H9 (cell line): ENCODE measurements at regions not wholly inside any gene's neighbourhood (a gene's known extent, or its start where the extent isn't known, plus 50 kb on each side); places are given as distances from the start of the nearest gene placed in this dataset.
"Not testable (repeated sequence)": the region's sequence is repeated elsewhere in the genome, so short reads cannot be mapped to it uniquely, and the experiment has no call there.

ENCODE experiments used
- DNase-seq: peaks from one replicate; pipeline ENCODE4 v3.0.0-alpha.2; 2017
- H2AFZ ChIP-seq: one replicate; pipeline ENCODE4 v1.6.1; 2013; ENCODE audit warnings: mild to moderate bottlenecking, low read length, control low read depth, moderate library complexity
- H2AK5ac ChIP-seq: 2 replicates; pipeline ENCODE4 v1.6.1; 2013; ENCODE audit warnings: low read length, control low read depth, mixed read lengths; ENCODE audit not compliant: insufficient read length
- H2BK120ac ChIP-seq: one replicate; pipeline ENCODE4 v1.6.1; 2013; ENCODE audit warnings: low read depth, mild to moderate bottlenecking, low read length, control low read depth, inconsistent platforms; ENCODE audit not compliant: poor library complexity, severe bottlenecking
- H2BK12ac ChIP-seq: 2 replicates; pipeline ENCODE4 v1.6.1; 2013; ENCODE audit warnings: low read length, control low read depth, mixed read lengths, low read depth; ENCODE audit not compliant: insufficient read length
- H2BK15ac ChIP-seq: 2 replicates; pipeline ENCODE4 v1.6.1; 2013; ENCODE audit warnings: low read depth, low read length, control low read depth
- H2BK20ac ChIP-seq: one replicate; pipeline ENCODE4 v1.6.1; 2013; ENCODE audit warnings: low read depth, mild to moderate bottlenecking, low read length, control low read depth, inconsistent platforms; ENCODE audit not compliant: poor library complexity, severe bottlenecking
- H2BK5ac ChIP-seq: 2 replicates; pipeline ENCODE4 v1.6.1; 2013; ENCODE audit warnings: low read length, control low read depth, mixed read lengths; ENCODE audit not compliant: insufficient read length
- H3K14ac ChIP-seq: 2 replicates; pipeline ENCODE4 v1.6.1; 2013; ENCODE audit warnings: low read length, control low read depth; ENCODE audit not compliant: insufficient read depth
- H3K18ac ChIP-seq: 2 replicates; pipeline ENCODE4 v1.6.1; 2013; ENCODE audit warnings: low read depth, mild to moderate bottlenecking, mixed read lengths, low read length, control low read depth; ENCODE audit not compliant: insufficient read length
- H3K23ac ChIP-seq: 2 replicates; pipeline ENCODE4 v1.6.1; 2013; ENCODE audit warnings: low read length, control low read depth, mixed read lengths, low read depth; ENCODE audit not compliant: insufficient read length
- H3K23me2 ChIP-seq: 2 replicates; pipeline ENCODE4 v1.6.1; 2013; ENCODE audit warnings: low read depth, mild to moderate bottlenecking, mixed read lengths, low read length, control low read depth; ENCODE audit not compliant: insufficient read length, poor library complexity, severe bottlenecking
- H3K27ac ChIP-seq: 2 replicates; pipeline ENCODE4 v1.5.1; 2013; ENCODE audit warnings: low read length, control low read depth, mixed read lengths, low read depth; ENCODE audit not compliant: insufficient read length
- H3K27me3 ChIP-seq: 2 replicates; pipeline ENCODE4 v1.6.1; 2013; ENCODE audit warnings: low read length, control low read depth, inconsistent platforms; ENCODE audit not compliant: insufficient read depth
- H3K4ac ChIP-seq: 2 replicates; pipeline ENCODE4 v1.6.1; 2013; ENCODE audit warnings: low read depth, mild to moderate bottlenecking, control low read depth, inconsistent platforms, low read length, moderate library complexity
- H3K4me1 ChIP-seq: 2 replicates; pipeline ENCODE4 v1.6.1; 2013; ENCODE audit warnings: low read length, control low read depth, inconsistent platforms; ENCODE audit not compliant: insufficient read depth
- H3K4me2 ChIP-seq: 2 replicates; pipeline ENCODE4 v1.6.1; 2013; ENCODE audit warnings: low read length, control low read depth, mixed read lengths; ENCODE audit not compliant: insufficient read length, insufficient read depth
- H3K56ac ChIP-seq: 2 replicates; pipeline ENCODE4 v1.6.1; 2013; ENCODE audit warnings: low read depth, mild to moderate bottlenecking, mixed read lengths, low read length, control low read depth; ENCODE audit not compliant: insufficient read length
- H3K79me1 ChIP-seq: 2 replicates; pipeline ENCODE4 v1.6.1; 2013; ENCODE audit warnings: low read depth, mild to moderate bottlenecking, moderate library complexity, low read length, control low read depth, inconsistent platforms; ENCODE audit not compliant: insufficient read depth, poor library complexity, severe bottlenecking
- H3K79me2 ChIP-seq: 2 replicates; pipeline ENCODE4 v1.6.1; 2013; ENCODE audit warnings: low read length, control low read depth, inconsistent platforms; ENCODE audit not compliant: insufficient read depth
- H3K9ac ChIP-seq: 2 replicates; pipeline ENCODE4 v1.6.1; 2013; ENCODE audit warnings: low read length, control low read depth, mixed read lengths; ENCODE audit not compliant: insufficient read length; ENCODE audit errors: extremely low read depth
- H3K9me3 ChIP-seq: one replicate; pipeline ENCODE4 v1.6.1; 2013; ENCODE audit warnings: low read depth, low read length, inconsistent platforms; ENCODE audit not compliant: control insufficient read depth
- H3T11ph ChIP-seq: one replicate; pipeline ENCODE4 v1.6.1; 2013; ENCODE audit warnings: mild to moderate bottlenecking, low read length, control low read depth, inconsistent platforms
- H4K20me1 ChIP-seq: one replicate; pipeline ENCODE4 v1.6.1; 2013; ENCODE audit not compliant: control insufficient read depth, insufficient read length, insufficient read depth
- H4K5ac ChIP-seq: 2 replicates; pipeline ENCODE4 v1.6.1; 2013; ENCODE audit warnings: low read depth, mild to moderate bottlenecking, mixed read lengths, low read length, control low read depth; ENCODE audit not compliant: insufficient read length
- H4K8ac ChIP-seq: replicated peaks from 2 replicates; pipeline ENCODE4 v1.6.1; 2013; ENCODE audit warnings: low read length, control low read depth, mixed read lengths, low read depth; ENCODE audit not compliant: insufficient read length
- H4K91ac ChIP-seq: 2 replicates; pipeline ENCODE4 v1.6.1; 2013; ENCODE audit warnings: low read depth, mild to moderate bottlenecking, moderate library complexity, mixed read lengths, low read length, control low read depth; ENCODE audit not compliant: insufficient read length
- H3K27ac Mint-ChIP-seq, 3 experiments: 2 replicates in 2 of 3; 3 replicates in 1 of 3; pipeline ENCODE4 v1.8.0; 2020 to 2021; ENCODE audit warnings: mixed read lengths in 3 of 3, mild to moderate bottlenecking in 1 of 3, moderate library complexity in 1 of 3
- H3K27me3 Mint-ChIP-seq: 2 replicates; pipeline ENCODE4 v1.8.0; 2021; ENCODE audit warnings: low read depth, mild to moderate bottlenecking, moderate library complexity, mixed read lengths
- H3K36me3 Mint-ChIP-seq, 3 experiments: 2 replicates in 2 of 3; 3 replicates in 1 of 3; pipeline ENCODE4 v1.8.0; 2020 to 2021; ENCODE audit warnings: low read depth in 3 of 3, mixed read lengths in 3 of 3; ENCODE audit not compliant: insufficient read depth in 1 of 3
- H3K4me1 Mint-ChIP-seq, 2 experiments: 2 replicates each; pipeline ENCODE4 v1.8.0; 2020; ENCODE audit warnings: mixed read lengths in 2 of 2
- H3K4me3 Mint-ChIP-seq, 2 experiments: 2 replicates in 1 of 2; 3 replicates in 1 of 2; pipeline ENCODE4 v1.8.0; 2020 to 2021; ENCODE audit warnings: mild to moderate bottlenecking in 2 of 2, mixed read lengths in 2 of 2, moderate library complexity in 1 of 2
- H3K9me3 Mint-ChIP-seq, 2 experiments: 2 replicates in 1 of 2; 3 replicates in 1 of 2; pipeline ENCODE4 v1.8.0; 2020; ENCODE audit warnings: mild to moderate bottlenecking in 2 of 2, mixed read lengths in 2 of 2, moderate library complexity in 1 of 2
- WGBS: extraction: QIAGEN DNeasy Blood & Tissue Kit; methylation state at CpG from one replicate; pipeline ENCODE4 v1.1.7; 2013; ENCODE audit warnings: missing lambda C conversion rate, low lambda C conversion rate, mixed read lengths; ENCODE audit not compliant: insufficient read length; ENCODE audit errors: extremely low coverage; 5-methylcytosine and 5-hydroxymethylcytosine counted together
- TF ChIP-seq, protein P1 (sequence below): fragments of 200-600 bp; sonication (generic); conservative IDR thresholded peaks from 3 replicates; pipeline ENCODE4 v1.8.0; 2021; ENCODE audit warnings: antibody characterized with exemption, mild to moderate bottlenecking

DNA sequence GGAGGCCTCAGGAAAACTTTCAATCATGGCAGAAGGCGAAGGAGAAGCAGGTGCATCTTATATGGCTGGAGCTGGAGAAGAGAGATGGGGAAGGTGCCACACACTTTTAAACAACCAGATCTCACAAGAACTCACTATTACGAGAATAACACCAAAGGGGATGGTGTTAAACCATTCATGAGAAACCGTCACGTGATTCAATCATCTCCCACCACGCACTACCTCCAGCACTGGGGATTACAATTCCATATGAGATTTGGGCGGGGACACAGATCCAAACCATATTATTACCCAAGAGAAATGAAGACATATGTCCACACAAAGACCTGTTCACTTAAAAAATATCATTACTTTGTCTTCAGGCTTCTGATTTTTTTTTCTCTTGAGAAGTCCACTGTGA lies 518.5 kb downstream of the DCDC2C start:
- WGBS = no CpG with 5 or more reads among the region's 6 CpGs
- no peaks in the 10 kb centered on the region for H3K23me2 ChIP-seq
- H3K27ac ChIP-seq = no peak overlapping the region
- no peaks in the 10 kb centered on the region for H3K79me1 ChIP-seq
- H4K20me1 ChIP-seq = no peaks in the 10 kb centered on the region
- H3K56ac ChIP-seq = no peak overlapping the region
- H3T11ph ChIP-seq = no peak overlapping the region
- H3K4me1 ChIP-seq = no peaks in the 10 kb centered on the region
- Mint-ChIP-seq H3K36me3 (no peaks in the 10 kb centered on the region; a peak in 4 of 7 replicates), H3K27ac (no peak overlapping the region; a peak in 1 of 7 replicates), H3K9me3 (no peaks in the 10 kb centered on the region; a peak in 1 of 5 replicates), H3K4me3 (no peak overlapping the region), H3K27me3 (no peaks in the 10 kb centered on the region), H3K4me1 (peaks cover 11 to 14% of the 10 kb centered on the region in 2 experiments)
- no peak overlapping the region for H4K5ac ChIP-seq
- no peaks in the 10 kb centered on the region for H3K79me2 ChIP-seq
- H3K14ac ChIP-seq = no peak overlapping the region
- H2BK20ac ChIP-seq = no peak overlapping the region
- no peak overlapping the region for H2BK120ac ChIP-seq
- no peak overlapping the region for H2BK5ac ChIP-seq
- H3K18ac ChIP-seq = no peak overlapping the region
- H3K9ac ChIP-seq = no peak overlapping the region
- no peak overlapping the region for H2AFZ ChIP-seq
- no peak overlapping the region for H2BK12ac ChIP-seq
- H3K9me3 ChIP-seq = no peaks in the 10 kb centered on the region
- H4K8ac ChIP-seq = no peak overlapping the region
- no peak overlapping the region for H4K91ac ChIP-seq
- no peak overlapping the region for H3K4ac ChIP-seq
- no peaks in the 10 kb centered on the region for H3K27me3 ChIP-seq
- no peak overlapping the region for H2AK5ac ChIP-seq
- no peak overlapping the region for H2BK15ac ChIP-seq
- no peak for DNase-seq
- no peak overlapping the region for H3K23ac ChIP-seq
- TF ChIP-seq, protein P1, sequence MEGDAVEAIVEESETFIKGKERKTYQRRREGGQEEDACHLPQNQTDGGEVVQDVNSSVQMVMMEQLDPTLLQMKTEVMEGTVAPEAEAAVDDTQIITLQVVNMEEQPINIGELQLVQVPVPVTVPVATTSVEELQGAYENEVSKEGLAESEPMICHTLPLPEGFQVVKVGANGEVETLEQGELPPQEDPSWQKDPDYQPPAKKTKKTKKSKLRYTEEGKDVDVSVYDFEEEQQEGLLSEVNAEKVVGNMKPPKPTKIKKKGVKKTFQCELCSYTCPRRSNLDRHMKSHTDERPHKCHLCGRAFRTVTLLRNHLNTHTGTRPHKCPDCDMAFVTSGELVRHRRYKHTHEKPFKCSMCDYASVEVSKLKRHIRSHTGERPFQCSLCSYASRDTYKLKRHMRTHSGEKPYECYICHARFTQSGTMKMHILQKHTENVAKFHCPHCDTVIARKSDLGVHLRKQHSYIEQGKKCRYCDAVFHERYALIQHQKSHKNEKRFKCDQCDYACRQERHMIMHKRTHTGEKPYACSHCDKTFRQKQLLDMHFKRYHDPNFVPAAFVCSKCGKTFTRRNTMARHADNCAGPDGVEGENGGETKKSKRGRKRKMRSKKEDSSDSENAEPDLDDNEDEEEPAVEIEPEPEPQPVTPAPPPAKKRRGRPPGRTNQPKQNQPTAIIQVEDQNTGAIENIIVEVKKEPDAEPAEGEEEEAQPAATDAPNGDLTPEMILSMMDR = no peak
- H3K4me2 ChIP-seq = no peak overlapping the region

DNA sequence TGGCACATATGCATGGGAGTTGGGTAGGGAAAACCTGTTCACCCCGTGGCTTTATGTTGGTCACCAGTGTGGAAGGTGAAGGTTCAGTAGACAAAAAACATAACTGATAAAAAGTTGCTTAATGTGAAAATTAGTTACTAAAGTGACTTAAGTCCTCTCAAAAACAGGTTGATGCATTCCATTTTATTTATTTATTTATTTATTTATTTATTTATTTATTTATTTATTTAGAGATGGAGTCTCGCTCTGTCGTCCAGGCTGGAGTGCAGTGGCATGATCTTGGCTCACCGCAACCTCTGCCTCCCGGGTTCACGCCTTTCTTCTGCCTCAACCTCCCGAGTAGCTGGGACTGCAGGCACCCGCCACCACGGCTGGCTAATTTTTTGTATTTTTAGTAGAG lies 541.0 kb downstream of the DCDC2C start:
- not testable (repeated sequence) for H4K91ac ChIP-seq, H4K8ac ChIP-seq, H2AK5ac ChIP-seq, H3K23ac ChIP-seq, H3K4ac ChIP-seq, H3K79me1 ChIP-seq, H4K20me1 ChIP-seq, H3K4me3 Mint-ChIP-seq, DNase-seq, H2BK12ac ChIP-seq, H2BK20ac ChIP-seq, H3K4me2 ChIP-seq, H3K27ac Mint-ChIP-seq, H2BK15ac ChIP-seq, H3K56ac ChIP-seq, H3K79me2 ChIP-seq, H2BK5ac ChIP-seq, H3K27ac ChIP-seq, H3K23me2 ChIP-seq, H3T11ph ChIP-seq, H3K27me3 Mint-ChIP-seq, H3K14ac ChIP-seq, H3K18ac ChIP-seq, H4K5ac ChIP-seq, H2BK120ac ChIP-seq, H3K27me3 ChIP-seq, H3K9me3 ChIP-seq, H3K9ac ChIP-seq, H2AFZ ChIP-seq, H3K4me1 ChIP-seq
- peaks cover 23 to 40% (median 29%) of the 10 kb centered on the region in 3 experiments for H3K36me3 Mint-ChIP-seq
- H3K9me3 Mint-ChIP-seq = peaks cover 14 to 34% of the 10 kb centered on the region in 2 experiments
- whole genome bisulfite sequencing = no CpG with 5 or more reads among the region's 9 CpGs
- H3K4me1 Mint-ChIP-seq = peaks cover 49 to 52% of the 10 kb centered on the region in 2 experiments
